K562 (cell line): ENCODE measurements at regions not wholly inside any gene's neighbourhood (a gene's known extent, or its start where the extent isn't known, plus 50 kb on each side); places are given as distances from the start of the nearest gene placed in this dataset.
A peak's percentile ranks its signal among the peaks of the same experiment; 100 is the strongest.

Experiments used
- ASH1L ChIP-seq: fragments of 450-650 bp; IDR thresholded peaks from 2 replicates; pipeline ENCODE4 v1.6.1; 2018; ENCODE audit warnings: borderline replicate concordance, mild to moderate bottlenecking, low read depth; ENCODE audit not compliant: partially characterized antibody
- ATF6 ChIP-seq: sonication (generic); formaldehyde crosslinking; IDR thresholded peaks from 2 replicates; pipeline ENCODE4 v1.4.0; 2020; ENCODE audit warnings: mild to moderate bottlenecking, missing genetic modification reagents
- CREM ChIP-seq: IDR thresholded peaks from 2 replicates; pipeline ENCODE4 v1.6.1; 2014; ENCODE audit warnings: antibody characterized with exemption, low read depth
- GTF2A2 ChIP-seq: IDR thresholded peaks from 2 replicates; pipeline ENCODE4 v1.6.1; 2016; ENCODE audit warnings: mild to moderate bottlenecking, missing genetic modification characterization, missing compliant biosample characterization
- HNRNPH1 ChIP-seq: fragments of 200-400 bp; formaldehyde crosslinking; optimal IDR thresholded peaks from 2 replicates; pipeline ENCODE3; 2017; ENCODE audit warnings: low read depth, mild to moderate bottlenecking, low read length, moderate library complexity
- KAT7 ChIP-seq: sonication (generic); formaldehyde crosslinking; IDR thresholded peaks from 2 replicates; pipeline ENCODE4 v1.8.0; 2022; ENCODE audit warnings: missing genetic modification reagents, mild to moderate bottlenecking, borderline replicate concordance
- L3MBTL2 ChIP-seq: fragments of 450-650 bp; IDR thresholded peaks from 2 replicates; pipeline ENCODE4 v1.6.1; 2016; ENCODE audit warnings: mild to moderate bottlenecking, moderate library complexity
- MBD1 ChIP-seq: fragments of 250-450 bp; sonication (Bioruptor Pico); IDR thresholded peaks from 2 replicates; pipeline ENCODE4 v1.8.0; 2022; ENCODE audit warnings: inconsistent platforms
- POLR2G ChIP-seq: fragments of 200-400 bp; formaldehyde crosslinking; IDR thresholded peaks from 2 replicates; pipeline ENCODE4 v1.6.1; 2017; ENCODE audit warnings: low read depth, mild to moderate bottlenecking, antibody characterized with exemption, low read length, moderate library complexity
- RCOR1 ChIP-seq, 2 experiments: IDR thresholded peaks; 2 replicates each; pipeline ENCODE4 v1.6.1; 2012; ENCODE audit warnings: low read depth in 2 of 2, low read length in 2 of 2, borderline replicate concordance in 1 of 2, improper control_type of control experiment in 1 of 2
- SP2 ChIP-seq: IDR thresholded peaks from 2 replicates; pipeline ENCODE4 v1.6.1; 2011; ENCODE audit warnings: mild to moderate bottlenecking, low read depth, low read length, moderate library complexity; ENCODE audit not compliant: poor library complexity, severe bottlenecking; ENCODE audit errors: extremely low read depth
- SRSF1 ChIP-seq: fragments of 200-400 bp; formaldehyde crosslinking; IDR thresholded peaks from 2 replicates; pipeline ENCODE4 v1.6.1; 2017; ENCODE audit warnings: mild to moderate bottlenecking, low read depth, low read length, moderate library complexity
- STAT5B ChIP-seq: fragments of 250-450 bp; sonication (Bioruptor Pico); IDR thresholded peaks from 2 replicates; pipeline ENCODE4 v1.8.0; 2021; ENCODE audit warnings: mild to moderate bottlenecking, inconsistent platforms
- TCF15 ChIP-seq: fragments of 250-450 bp; sonication (Bioruptor Pico); IDR thresholded peaks from 2 replicates; pipeline ENCODE4 v1.8.0; 2022; ENCODE audit warnings: moderate library complexity, mild to moderate bottlenecking, inconsistent platforms
- TEAD1 ChIP-seq, 2 experiments: fragments of 450-650 bp in 1 of 2; sonication (generic) in 1 of 2; formaldehyde crosslinking; IDR thresholded peaks; 2 replicates each; pipeline versions ENCODE4 v1.4.0 to v1.8.0; 2020 to 2022; ENCODE audit warnings: mild to moderate bottlenecking in 2 of 2, missing genetic modification reagents in 1 of 2
- THAP7 ChIP-seq: fragments of 250-450 bp; sonication (Bioruptor Pico); IDR thresholded peaks from 2 replicates; pipeline ENCODE4 v1.5.0; 2021
- U2AF1 ChIP-seq: fragments of 200-400 bp; formaldehyde crosslinking; optimal IDR thresholded peaks from 2 replicates; pipeline ENCODE3; 2017; ENCODE audit warnings: mild to moderate bottlenecking, low read depth, low read length, moderate library complexity
- ZNF24 ChIP-seq: fragments of 450-650 bp; IDR thresholded peaks from 2 replicates; pipeline ENCODE4 v1.6.1; 2016
- ZNF518B ChIP-seq: fragments of 250-450 bp; sonication (Bioruptor Pico); IDR thresholded peaks from 2 replicates; pipeline ENCODE4 v1.5.0; 2021; ENCODE audit warnings: mild to moderate bottlenecking, moderate library complexity

- TF ChIP-seq TCF15 (CRISPR knock-in tag) (no peak), RCOR1 (IDR thresholded peaks at IDR 0.05; ENCODE audit: borderline replicate concordance in 1 of 2, low read depth in 2 of 2, low read length in 2 of 2) (peak in 1 of 2 experiments; percentile 54; a peak in 2 of 4 replicates), ZNF518B (no peak), KAT7 (CRISPR knock-in tag) (no peak), U2AF1 (no peak), GTF2A2 (no peak), HNRNPH1 (no peak), MBD1 (CRISPR knock-in tag) (no peak), ZNF24 (no peak), THAP7 (CRISPR knock-in tag) (no peak), ASH1L (no peak), L3MBTL2 (no peak), ATF6 (CRISPR knock-in tag) (no peak), SRSF1 (no peak), CREM (peak; percentile 39; the same call in 1 of the 2 replicates), SP2 (no peak), POLR2G (no peak), TEAD1 (CRISPR knock-in tag; IDR thresholded peaks at IDR 0.05) (no peak), STAT5B (CRISPR knock-in tag) (no peak)
Measured at GRCh38 chr5:135249658-135250057, 149.4 kb downstream of the MACROH2A1 start (continued).
